ACC112 (cell line): ENCODE measurements at regions not wholly inside any gene's neighbourhood (a gene's known extent, or its start where the extent isn't known, plus 50 kb on each side); places are given as distances from the start of the nearest gene placed in this dataset.

Source experiments
- H2AFZ ChIP-seq: fragments of 200-600 bp; sonication (generic); one replicate; pipeline ENCODE4 v1.6.0; 2017; ENCODE audit warnings: antibody characterized with exemption, low read length; ENCODE audit not compliant: unreplicated experiment
- H3K27ac ChIP-seq: fragments of 200-600 bp; sonication (generic); 2 replicates; pipeline ENCODE4 v1.5.1; 2014; ENCODE audit warnings: low read depth, mild to moderate bottlenecking, antibody characterized with exemption, low read length, moderate library complexity
- H3K27me3 ChIP-seq: fragments of 200-600 bp; sonication (generic); 2 replicates; pipeline ENCODE4 v1.6.1; 2014; ENCODE audit warnings: mild to moderate bottlenecking, antibody characterized with exemption, low read length, moderate library complexity, mixed read lengths; ENCODE audit not compliant: insufficient read depth
- H3K36me3 ChIP-seq: fragments of 200-600 bp; sonication (generic); 2 replicates; pipeline ENCODE4 v1.6.1; 2016; ENCODE audit warnings: mild to moderate bottlenecking, antibody characterized with exemption, low read length, moderate library complexity, mixed read lengths; ENCODE audit not compliant: insufficient read depth
- H3K4me1 ChIP-seq: fragments of 200-600 bp; sonication (generic); one replicate; pipeline ENCODE4 v1.6.1; 2016; ENCODE audit warnings: low read length, mixed read lengths; ENCODE audit not compliant: insufficient read depth, unreplicated experiment, control insufficient read depth
- H3K4me3 ChIP-seq: fragments of 200-600 bp; sonication (generic); 2 replicates; pipeline ENCODE4 v1.5.1; 2014; ENCODE audit warnings: mild to moderate bottlenecking, low read depth, low read length
- H3K79me2 ChIP-seq: fragments of 200-600 bp; sonication (generic); one replicate; pipeline ENCODE4 v1.6.0; 2016; ENCODE audit warnings: low read length; ENCODE audit not compliant: control insufficient read depth, unreplicated experiment, insufficient read depth

DNA sequence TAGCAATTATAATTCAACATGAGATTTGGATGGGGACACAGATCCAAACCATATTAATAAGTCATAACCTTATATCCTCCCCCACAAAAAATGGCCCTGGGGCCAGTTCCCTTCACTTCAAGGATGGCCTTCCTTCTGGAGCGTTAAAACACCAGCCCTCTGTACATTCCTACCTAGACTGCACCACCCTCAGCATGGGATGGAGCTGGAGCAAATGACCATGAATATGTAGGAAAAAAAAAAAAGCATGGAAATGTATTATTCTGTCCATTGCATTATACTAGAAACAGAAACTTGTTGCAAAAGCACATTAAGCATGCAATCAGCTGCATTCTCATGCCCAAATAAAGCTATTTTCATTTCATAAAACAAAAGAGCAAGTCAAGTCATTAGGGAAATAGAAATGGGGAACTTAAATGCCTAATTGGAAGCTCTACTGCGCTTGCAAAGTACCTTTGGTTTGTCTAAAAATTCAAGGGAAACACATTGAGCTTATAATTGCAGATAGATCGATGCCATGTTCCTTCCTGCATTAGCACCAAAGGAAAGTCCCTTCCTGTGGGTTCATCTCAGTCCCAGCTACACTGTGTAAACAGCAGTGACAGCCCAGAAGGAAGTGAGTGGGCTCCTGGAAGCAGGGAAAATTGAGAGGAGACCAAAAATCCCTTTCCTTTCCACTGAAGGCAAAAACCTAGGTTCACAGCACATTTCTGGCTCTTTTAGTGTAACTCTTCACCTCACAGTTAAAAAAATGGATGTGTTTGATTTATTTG, 252.0 kb upstream of the KLHL29 start:
- H3K27me3 ChIP-seq, result no peaks in the 10 kb centered on the region
- no peak overlapping the region for H3K4me3 ChIP-seq
- H3K4me1 ChIP-seq, result no peaks in the 10 kb centered on the region
- H3K36me3 ChIP-seq, result no peaks in the 10 kb centered on the region
- H3K27ac ChIP-seq, result no peak overlapping the region
- no peak overlapping the region for H2AFZ ChIP-seq
- H3K79me2 ChIP-seq, result no peaks in the 10 kb centered on the region

DNA sequence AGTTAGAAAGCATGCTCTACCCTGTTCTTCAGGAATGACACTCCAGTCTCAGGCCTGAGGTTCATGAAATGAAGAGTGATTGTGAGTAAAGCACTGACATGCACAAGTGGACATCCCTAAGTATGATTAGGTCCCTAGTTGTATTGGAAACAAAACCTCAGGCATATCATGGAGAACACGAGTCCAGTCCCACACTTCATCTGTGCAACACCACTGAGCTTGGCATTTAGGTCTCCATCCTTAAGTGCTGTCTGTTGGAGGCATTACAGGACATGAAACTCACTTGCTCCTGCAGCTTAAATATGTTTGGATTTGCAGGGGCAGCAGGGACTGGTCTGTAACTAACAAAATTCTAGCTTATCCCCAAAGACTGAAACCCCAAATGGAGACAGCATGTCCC, 250.3 kb upstream of the KLHL29 start:
- Histone ChIP-seq H3K4me1 (no peaks in the 10 kb centered on the region), H3K27ac (no peak overlapping the region), H3K27me3 (no peaks in the 10 kb centered on the region), H3K36me3 (no peaks in the 10 kb centered on the region), H3K4me3 (no peak overlapping the region), H3K79me2 (no peaks in the 10 kb centered on the region), H2AFZ (no peak overlapping the region)

DNA sequence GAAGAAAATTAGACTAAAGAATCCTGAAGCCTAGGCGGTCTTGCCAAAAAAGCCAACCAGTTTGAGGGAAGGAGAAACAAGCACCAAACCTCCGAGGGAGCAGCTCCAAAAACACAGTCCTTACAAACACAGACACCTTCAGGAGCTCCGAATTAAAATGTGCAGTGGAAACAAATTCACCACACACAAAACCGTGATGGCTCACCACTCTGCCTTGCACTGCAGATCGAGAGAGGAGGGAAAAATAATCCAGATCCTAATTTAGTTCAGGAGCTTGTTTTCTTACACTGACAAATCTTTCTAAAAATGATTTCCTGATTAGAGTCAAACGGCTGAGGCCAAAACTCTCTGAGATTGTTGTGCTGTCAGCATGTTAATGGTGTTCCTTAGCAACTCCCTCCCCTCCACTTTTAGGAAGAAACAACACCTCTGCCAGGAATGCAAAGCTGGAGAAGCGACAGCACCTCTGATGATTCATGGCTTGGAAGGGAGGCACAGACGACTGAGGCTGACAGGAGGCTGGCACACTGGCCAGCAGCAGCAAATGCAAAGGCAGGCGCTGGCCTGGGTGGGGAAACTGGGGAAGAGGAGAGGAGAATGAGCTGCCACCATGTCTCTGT, 249.4 kb upstream of the KLHL29 start:
- no peak overlapping the region for H2AFZ ChIP-seq
- H3K27ac ChIP-seq, result no peak overlapping the region
- H3K4me3 ChIP-seq, result no peak overlapping the region
- no peaks in the 10 kb centered on the region for H3K4me1 ChIP-seq
- no peaks in the 10 kb centered on the region for H3K36me3 ChIP-seq
- no peaks in the 10 kb centered on the region for H3K79me2 ChIP-seq
- no peaks in the 10 kb centered on the region for H3K27me3 ChIP-seq

DNA sequence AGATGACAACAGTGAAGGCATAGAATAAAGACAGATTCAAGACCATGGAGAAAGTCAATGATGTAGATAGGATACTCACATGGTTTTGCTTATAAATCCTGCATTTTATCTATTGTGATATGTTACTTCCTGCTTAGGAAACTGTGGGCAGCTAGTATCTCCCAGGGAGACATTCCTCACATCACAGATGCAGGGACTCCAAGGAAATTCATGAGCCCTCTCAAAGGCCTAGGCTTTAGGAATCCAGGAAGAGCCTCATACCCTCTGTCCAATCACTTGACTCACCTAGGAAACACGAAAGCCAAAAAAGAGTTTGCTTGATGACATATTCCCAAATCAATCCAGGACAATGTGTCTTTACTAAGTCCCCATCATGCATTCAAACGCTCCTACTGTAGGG, 247.8 kb upstream of the KLHL29 start:
- Histone ChIP-seq H2AFZ (no peak overlapping the region), H3K27me3 (no peaks in the 10 kb centered on the region), H3K4me1 (no peaks in the 10 kb centered on the region), H3K27ac (no peak overlapping the region), H3K79me2 (no peaks in the 10 kb centered on the region), H3K4me3 (no peak overlapping the region), H3K36me3 (no peaks in the 10 kb centered on the region)

DNA sequence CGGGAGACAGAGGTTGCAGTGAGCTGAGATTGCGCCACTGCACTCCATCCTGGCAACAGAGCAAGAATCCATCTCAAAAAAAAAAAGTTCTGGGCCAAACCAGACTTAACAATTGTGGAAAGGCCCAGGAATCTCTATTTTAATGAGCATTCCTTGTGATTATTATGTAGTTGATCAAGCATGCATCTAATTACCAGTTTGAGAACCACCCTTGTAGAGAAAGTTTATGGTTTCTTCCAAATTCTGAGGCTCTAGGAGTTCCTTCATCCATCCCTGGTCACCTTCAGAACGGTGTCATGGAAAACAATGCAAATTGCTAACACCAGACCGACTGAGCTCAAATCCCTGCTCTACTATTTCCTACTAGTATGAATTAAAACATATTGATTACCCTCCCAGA, 246.3 kb upstream of the KLHL29 start:
- Histone ChIP-seq H3K36me3 (no peaks in the 10 kb centered on the region), H3K4me1 (no peaks in the 10 kb centered on the region)

DNA sequence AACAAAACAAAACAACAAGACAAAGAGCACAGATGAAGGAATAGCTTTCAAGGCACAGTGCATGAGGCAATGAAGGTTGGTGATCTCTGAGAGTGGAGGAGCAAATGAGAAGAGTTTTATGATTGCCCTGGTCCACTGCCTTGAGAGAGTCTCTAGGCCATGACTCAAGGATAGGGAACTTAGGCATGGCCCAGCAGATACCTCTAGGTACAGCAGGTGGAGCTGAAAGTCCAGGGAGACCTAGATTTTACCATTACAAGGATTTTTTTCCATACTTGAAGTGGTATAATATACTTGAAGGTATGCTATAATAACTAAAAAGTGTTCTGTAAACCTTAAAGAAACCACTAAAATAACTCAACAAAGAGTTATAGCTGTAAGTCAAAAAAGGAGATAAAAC, 239.5 kb upstream of the KLHL29 start:
- H3K36me3 ChIP-seq, result no peaks in the 10 kb centered on the region

More for the DNA sequence above, 246.3 kb upstream of the KLHL29 start:
- Histone ChIP-seq H2AFZ (no peak overlapping the region), H3K27me3 (no peaks in the 10 kb centered on the region), H3K27ac (no peak overlapping the region), H3K4me3 (no peak overlapping the region), H3K79me2 (no peaks in the 10 kb centered on the region)

DNA sequence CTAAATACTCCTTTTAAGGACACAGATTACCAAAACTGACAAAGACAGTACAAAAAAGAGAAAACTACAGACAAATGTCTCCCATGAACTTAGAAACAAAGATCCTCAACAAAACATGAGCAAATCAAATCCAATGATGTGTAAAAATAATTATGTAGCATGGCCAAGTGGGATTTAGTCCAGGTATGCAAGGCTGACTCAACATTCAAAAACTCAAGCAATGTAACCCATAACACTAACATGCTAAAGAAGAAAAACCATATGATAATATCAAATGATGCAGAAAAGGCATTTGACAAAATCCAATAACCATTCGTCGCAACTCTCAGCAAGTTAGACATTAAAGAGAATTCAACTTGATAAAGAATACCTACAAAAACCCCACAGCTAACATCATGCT, 239.0 kb upstream of the KLHL29 start:
- H3K4me1 ChIP-seq, result no peaks in the 10 kb centered on the region
- no peak overlapping the region for H3K4me3 ChIP-seq
- no peaks in the 10 kb centered on the region for H3K79me2 ChIP-seq
- no peak overlapping the region for H2AFZ ChIP-seq
- H3K27ac ChIP-seq, result no peak overlapping the region
- H3K36me3 ChIP-seq, result no peaks in the 10 kb centered on the region
- no peaks in the 10 kb centered on the region for H3K27me3 ChIP-seq

More for the DNA sequence above, 239.5 kb upstream of the KLHL29 start:
- Histone ChIP-seq H3K27ac (no peak overlapping the region), H3K4me3 (no peak overlapping the region), H2AFZ (no peak overlapping the region), H3K4me1 (no peaks in the 10 kb centered on the region), H3K79me2 (no peaks in the 10 kb centered on the region), H3K27me3 (no peaks in the 10 kb centered on the region)

DNA sequence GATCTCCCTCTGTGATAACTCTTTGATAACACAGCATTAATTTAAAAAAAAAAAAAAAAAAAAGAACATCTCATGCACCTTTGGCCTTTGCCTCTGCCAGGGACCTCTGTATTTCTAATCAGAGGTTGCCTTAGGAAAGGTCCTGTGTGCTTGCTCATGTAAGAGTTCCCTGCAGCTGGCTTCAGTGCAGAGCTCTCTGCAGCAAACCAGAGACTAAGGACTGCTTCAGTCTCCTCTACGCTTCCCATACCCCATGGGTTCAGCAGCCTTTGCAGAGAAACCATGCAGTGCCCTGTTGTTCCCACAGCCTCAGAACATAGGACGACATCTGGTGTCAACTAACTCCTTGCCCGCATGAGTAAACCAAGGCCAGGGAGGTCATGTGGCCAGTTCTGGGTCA, 236.6 kb upstream of the KLHL29 start:
- Histone ChIP-seq H3K79me2 (no peaks in the 10 kb centered on the region), H3K36me3 (no peaks in the 10 kb centered on the region), H3K4me3 (no peak overlapping the region), H3K27ac (no peak overlapping the region), H3K27me3 (no peaks in the 10 kb centered on the region), H3K4me1 (no peaks in the 10 kb centered on the region), H2AFZ (no peak overlapping the region)

DNA sequence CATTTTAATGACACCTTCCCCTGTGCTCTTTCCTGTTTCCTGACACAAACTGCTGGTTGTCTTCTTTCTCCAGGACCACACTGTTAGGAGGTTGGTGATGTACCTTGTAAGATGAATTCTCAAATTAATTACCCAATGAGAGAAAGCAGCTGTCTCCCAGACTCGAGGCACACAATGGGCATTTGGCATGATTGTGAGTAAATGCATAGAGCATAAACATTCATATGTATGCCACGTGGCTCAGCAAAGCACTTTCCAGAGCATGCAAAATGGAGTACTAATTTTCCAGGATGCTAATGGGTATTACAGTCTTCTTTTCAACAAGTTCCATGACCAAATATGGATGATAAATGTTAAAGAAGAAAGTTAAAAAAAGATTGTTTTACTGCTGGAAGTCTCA, 235.2 kb upstream of the KLHL29 start:
- Histone ChIP-seq H3K79me2 (no peaks in the 10 kb centered on the region), H3K27me3 (no peaks in the 10 kb centered on the region), H3K4me3 (no peak overlapping the region), H2AFZ (no peak overlapping the region), H3K4me1 (no peaks in the 10 kb centered on the region), H3K27ac (no peak overlapping the region), H3K36me3 (no peaks in the 10 kb centered on the region)

DNA sequence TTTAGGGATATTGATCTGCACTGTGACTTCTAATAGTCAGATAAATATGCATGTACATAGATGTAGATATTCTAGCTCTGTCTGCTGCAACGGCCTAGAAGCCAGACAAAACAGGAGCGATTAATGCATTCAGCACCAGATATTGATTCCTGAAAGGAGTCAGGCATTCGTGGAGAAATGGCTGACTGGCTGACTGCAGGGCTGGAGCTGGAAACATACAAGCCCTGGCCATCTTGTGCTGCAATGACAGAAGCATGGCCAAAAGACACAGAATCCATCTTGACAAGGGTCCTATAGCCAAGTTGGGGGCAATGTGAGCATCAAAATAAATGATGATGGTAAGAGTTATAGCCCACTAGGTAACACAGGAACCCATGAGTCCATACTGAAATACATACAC, 231.5 kb upstream of the KLHL29 start:
- Histone ChIP-seq H3K27ac (no peak overlapping the region), H3K79me2 (no peaks in the 10 kb centered on the region), H3K4me3 (no peak overlapping the region), H3K4me1 (no peaks in the 10 kb centered on the region), H3K36me3 (no peaks in the 10 kb centered on the region), H3K27me3 (no peaks in the 10 kb centered on the region), H2AFZ (no peak overlapping the region)

DNA sequence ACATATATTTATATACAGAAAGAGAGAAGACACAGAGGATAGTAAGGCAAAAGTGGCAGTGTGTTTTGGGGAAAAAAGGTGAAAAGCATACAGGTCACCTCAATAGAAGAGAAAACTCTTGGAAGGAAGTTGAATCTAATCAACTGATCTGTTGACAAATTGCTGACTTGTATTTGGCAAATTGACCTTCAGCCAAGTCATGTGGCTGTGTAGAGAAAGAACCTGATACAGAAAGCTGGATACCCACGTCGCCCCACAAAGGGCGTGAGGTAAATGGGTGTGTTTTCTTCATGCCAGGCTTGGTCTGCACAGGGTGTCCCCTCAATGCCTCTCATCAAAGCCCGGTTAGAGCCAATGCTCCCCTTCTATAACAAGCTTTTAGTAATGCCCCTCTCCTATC, 230.0 kb upstream of the KLHL29 start:
- H3K27me3 ChIP-seq, result no peaks in the 10 kb centered on the region
- no peaks in the 10 kb centered on the region for H3K79me2 ChIP-seq
- H3K4me3 ChIP-seq, result no peak overlapping the region
- no peaks in the 10 kb centered on the region for H3K36me3 ChIP-seq
- H3K4me1 ChIP-seq, result no peaks in the 10 kb centered on the region
- no peak overlapping the region for H3K27ac ChIP-seq
- H2AFZ ChIP-seq, result no peak overlapping the region
